ENCODE measurements at regions not wholly inside any gene's neighbourhood (a gene's known extent, or its start where the extent isn't known, plus 50 kb on each side); places are given as distances from the start of the nearest gene placed in this dataset.

GRCh38 chr14:22097586-22098292 lies 424.1 kb upstream of the OR4E1 start:
- no peak for DNase-seq (ENCODE audit: low spot score)

GRCh38 chr14:22097072-22097471 lies 423.5 kb upstream of the OR4E1 start:
- no peak for DNase-seq (ENCODE audit: low spot score)

- DNase-seq (ENCODE audit: low spot score), result no peak
Measured at GRCh38 chr14:22096514-22096895, 422.9 kb upstream of the OR4E1 start.

- DNase-seq (ENCODE audit: low spot score), result no peak
Measured at GRCh38 chr14:22095860-22096513, 422.4 kb upstream of the OR4E1 start.

GRCh38 chr14:22089940-22090339 lies 416.3 kb upstream of the OR4E1 start:
- DNase-seq (ENCODE audit: low spot score), result no peak

GRCh38 chr14:22088614-22089342 lies 415.2 kb upstream of the OR4E1 start:
- no peak for DNase-seq (ENCODE audit: low spot score)

- DNase-seq (ENCODE audit: low spot score), result no peak
Measured at GRCh38 chr14:22086131-22086530, 412.5 kb upstream of the OR4E1 start.

- DNase-seq (ENCODE audit: low spot score), result peak; percentile 11
Measured at GRCh38 chr14:22084393-22085281, 411.0 kb upstream of the OR4E1 start.

GRCh38 chr14:22081337-22081736 lies 407.7 kb upstream of the OR4E1 start:
- DNase-seq (ENCODE audit: low spot score), result no peak

- DNase-seq (ENCODE audit: low spot score), result no peak
Measured at GRCh38 chr14:22079766-22080165, 406.1 kb upstream of the OR4E1 start.

GRCh38 chr14:22073801-22074200 lies 400.2 kb upstream of the OR4E1 start:
- DNase-seq (ENCODE audit: low spot score), result no peak

- DNase-seq (ENCODE audit: low spot score), result no peak
Measured at GRCh38 chr14:22071006-22071405, 397.4 kb upstream of the OR4E1 start.

- DNase-seq (ENCODE audit: low spot score), result no peak
Measured at GRCh38 chr14:22070119-22070982, 396.7 kb upstream of the OR4E1 start.

GRCh38 chr14:22065347-22065746 lies 391.7 kb upstream of the OR4E1 start:
- no peak for DNase-seq (ENCODE audit: low spot score)

- DNase-seq (ENCODE audit: low spot score), result no peak
Measured at GRCh38 chr14:22059201-22059600, 385.6 kb upstream of the OR4E1 start.

- DNase-seq (ENCODE audit: low spot score), result no peak
Measured at GRCh38 chr14:22052795-22053194, 379.2 kb upstream of the OR4E1 start.

- DNase-seq (ENCODE audit: low spot score), result no peak
Measured at GRCh38 chr14:22047115-22047514, 373.5 kb upstream of the OR4E1 start.

GRCh38 chr14:22046063-22046462 lies 372.4 kb upstream of the OR4E1 start:
- no peak for DNase-seq (ENCODE audit: low spot score)

- DNase-seq (ENCODE audit: low spot score), result no peak
Measured at GRCh38 chr14:22044193-22044592, 370.6 kb upstream of the OR4E1 start.

- no peak for DNase-seq (ENCODE audit: low spot score)
Measured at GRCh38 chr14:22040781-22041125, 367.1 kb upstream of the OR4E1 start.

Data from AG08396 (cell line).